Ectodermal cell (in vitro differentiated cells): ENCODE measurements at regions not wholly inside any gene's neighbourhood (a gene's known extent, or its start where the extent isn't known, plus 50 kb on each side); places are given as distances from the start of the nearest gene placed in this dataset.

Experiments
- H3K27ac ChIP-seq: 2 replicates; pipeline ENCODE4 v1.7.0; 2013; ENCODE audit warnings: mild to moderate bottlenecking, low read depth, low read length; ENCODE audit not compliant: insufficient read depth, poor library complexity, severe bottlenecking
- H3K27me3 ChIP-seq: 2 replicates; pipeline ENCODE4 v1.7.0; 2013; ENCODE audit warnings: mild to moderate bottlenecking, low read length; ENCODE audit not compliant: insufficient read depth, control insufficient read depth, poor library complexity, severe bottlenecking
- H3K36me3 ChIP-seq: one replicate; pipeline ENCODE4 v1.7.0; 2013; ENCODE audit warnings: low read length; ENCODE audit not compliant: control insufficient read depth, insufficient read depth
- H3K4me1 ChIP-seq: one replicate; pipeline ENCODE4 v1.7.0; 2013; ENCODE audit warnings: low read length; ENCODE audit not compliant: control insufficient read depth, insufficient read depth
- H3K4me3 ChIP-seq: 2 replicates; pipeline ENCODE4 v1.7.0; 2013; ENCODE audit warnings: low read depth, low read length, control low read depth; ENCODE audit not compliant: insufficient read depth
- H3K9me3 ChIP-seq: 2 replicates; pipeline ENCODE4 v1.7.0; 2013; ENCODE audit warnings: mild to moderate bottlenecking, low read length, moderate library complexity; ENCODE audit not compliant: control insufficient read depth
- WGBS, 2 experiments: methylation state at CpG; one replicate each; pipeline ENCODE4 v1.1.7; 2013; ENCODE audit warnings: missing lambda C conversion rate in 2 of 2; 5-methylcytosine and 5-hydroxymethylcytosine counted together

- no peak overlapping the region for H3K4me3 ChIP-seq
- no peak overlapping the region for H3K27ac ChIP-seq
- H3K36me3 ChIP-seq, result no peaks in the 10 kb centered on the region
- WGBS, 2 experiments, result 92 to 98% methylated on average over 2 to 4 of the region's 4 CpGs
- H3K9me3 ChIP-seq, result no peaks in the 10 kb centered on the region
- no peaks in the 10 kb centered on the region for H3K4me1 ChIP-seq
- no peaks in the 10 kb centered on the region for H3K27me3 ChIP-seq
Measured at GRCh38 chr13:66117563-66117962, 1112.6 kb downstream of the PCDH9 start.

- 93 to 94% methylated on average over 3 to 5 of the region's 5 CpGs for WGBS, 2 experiments
- Histone ChIP-seq H3K4me1 (no peaks in the 10 kb centered on the region), H3K4me3 (no peak overlapping the region), H3K27me3 (no peaks in the 10 kb centered on the region), H3K9me3 (no peaks in the 10 kb centered on the region), H3K36me3 (no peaks in the 10 kb centered on the region), H3K27ac (no peak overlapping the region)
Measured at GRCh38 chr13:66113882-66114526, 1116.1 kb downstream of the PCDH9 start.

DNA sequence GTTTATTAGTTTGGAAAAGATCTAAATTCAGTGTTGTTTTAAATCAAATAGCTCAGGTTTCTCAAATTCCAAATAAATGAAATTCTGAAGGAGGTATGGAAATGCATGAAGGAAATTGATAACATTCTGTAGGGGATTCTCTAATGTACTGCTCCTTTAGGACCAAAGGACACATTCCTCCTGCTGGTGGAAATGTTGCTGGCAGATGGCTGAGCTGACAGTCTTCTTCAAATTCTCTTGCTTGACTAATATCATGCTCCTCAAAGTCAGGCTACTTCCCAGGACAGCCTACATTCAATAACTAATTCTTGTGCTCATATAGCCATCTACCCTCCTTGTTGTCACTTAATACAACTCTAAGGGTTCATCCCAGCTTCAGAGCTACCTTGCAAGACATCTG lies 1118.5 kb downstream of the PCDH9 start:
- no peaks in the 10 kb centered on the region for H3K36me3 ChIP-seq
- no peaks in the 10 kb centered on the region for H3K4me1 ChIP-seq
- no peaks in the 10 kb centered on the region for H3K9me3 ChIP-seq
- no peaks in the 10 kb centered on the region for H3K27me3 ChIP-seq
- no peak overlapping the region for H3K27ac ChIP-seq
- H3K4me3 ChIP-seq, result no peak overlapping the region

GRCh38 chr13:66106246-66106645 lies 1123.9 kb downstream of the PCDH9 start:
- no peaks in the 10 kb centered on the region for H3K27me3 ChIP-seq
- no peaks in the 10 kb centered on the region for H3K36me3 ChIP-seq
- no peak overlapping the region for H3K4me3 ChIP-seq
- WGBS, 2 experiments, result 84 to 90% methylated on average over 1 to 2 of the region's 2 CpGs
- H3K4me1 ChIP-seq, result no peaks in the 10 kb centered on the region
- no peak overlapping the region for H3K27ac ChIP-seq
- H3K9me3 ChIP-seq, result no peaks in the 10 kb centered on the region

DNA sequence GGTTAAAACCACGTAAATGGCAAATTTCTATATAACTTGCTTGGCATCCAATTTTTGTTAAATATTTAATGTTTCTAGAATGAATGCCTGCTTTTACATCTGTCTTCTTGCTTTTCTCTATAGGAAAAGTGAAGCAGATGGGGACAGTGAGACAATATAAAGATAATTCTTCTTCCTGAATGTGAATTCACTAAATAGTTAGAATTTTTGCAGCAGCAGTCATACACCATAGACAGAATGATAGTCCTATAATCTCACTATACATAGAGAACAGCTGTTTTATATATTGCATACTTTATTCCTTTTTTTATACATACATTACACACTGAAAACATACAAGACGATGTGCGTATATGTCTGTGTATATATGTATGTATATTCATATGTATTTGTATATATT lies 1127.3 kb downstream of the PCDH9 start:
- Histone ChIP-seq H3K4me3 (no peak overlapping the region), H3K9me3 (no peaks in the 10 kb centered on the region), H3K36me3 (no peaks in the 10 kb centered on the region), H3K4me1 (no peaks in the 10 kb centered on the region), H3K27me3 (no peaks in the 10 kb centered on the region), H3K27ac (no peak overlapping the region)
- 100% methylated on average over 1 of the region's 3 CpGs for WGBS, 2 experiments

DNA sequence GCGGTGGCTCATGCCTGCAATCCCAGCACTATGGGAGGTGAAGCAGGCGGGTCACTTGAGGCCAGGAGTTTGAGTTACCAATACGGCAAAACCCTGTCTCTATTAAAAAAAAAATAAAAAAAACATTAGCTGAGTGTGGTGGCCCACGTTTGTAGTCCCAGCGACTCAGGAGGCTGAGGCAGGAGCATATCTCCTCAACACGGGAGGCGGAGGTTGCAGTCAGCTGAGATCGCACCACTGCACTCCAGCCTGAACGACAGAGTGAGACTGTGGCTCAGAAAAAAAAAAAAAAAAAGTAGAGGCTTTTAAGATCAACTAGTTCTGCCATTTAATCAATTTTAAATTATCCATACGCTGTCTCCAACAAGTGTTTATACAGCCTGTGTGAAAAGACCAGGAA lies 1130.3 kb downstream of the PCDH9 start:
- Histone ChIP-seq H3K4me1 (no peaks in the 10 kb centered on the region), H3K9me3 (no peaks in the 10 kb centered on the region), H3K36me3 (no peaks in the 10 kb centered on the region), H3K27me3 (no peaks in the 10 kb centered on the region), H3K27ac (no peak overlapping the region), H3K4me3 (no peak overlapping the region)
- WGBS, 2 experiments, result 89 to 90% methylated on average over 9 to 10 of the region's 10 CpGs

DNA sequence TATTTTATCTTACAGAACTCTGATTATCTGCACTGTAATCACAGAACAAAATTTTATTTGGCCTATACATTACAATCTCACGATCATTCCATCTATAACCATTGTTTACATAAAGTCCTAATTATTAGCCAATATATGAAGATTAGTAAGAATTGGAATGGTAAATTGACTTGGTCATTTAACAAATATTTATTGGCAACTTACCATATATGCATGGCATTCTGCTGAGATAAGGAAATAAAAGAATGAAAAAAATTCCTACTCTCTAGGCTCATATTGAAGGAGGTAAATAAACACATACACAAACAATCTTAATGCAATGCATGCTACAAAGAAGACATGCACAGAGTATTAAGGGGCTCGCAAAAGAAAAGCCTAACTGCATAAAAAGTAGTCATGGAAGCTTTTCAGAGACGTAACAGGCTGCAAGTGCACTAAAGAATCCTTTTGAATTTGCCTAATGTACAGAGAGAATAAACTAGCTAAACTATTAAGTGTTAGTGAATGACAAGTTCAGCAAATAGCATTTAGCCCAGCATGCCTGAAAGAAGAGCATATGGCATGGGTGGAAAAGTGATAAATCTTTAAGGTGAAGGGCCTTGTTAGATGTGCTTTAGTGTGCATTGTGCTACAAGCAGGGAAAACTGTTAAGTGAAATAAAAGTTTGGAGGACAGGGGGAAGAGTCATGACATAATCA lies 1131.1 kb downstream of the PCDH9 start:
- H3K4me3 ChIP-seq, result no peak overlapping the region
- H3K27ac ChIP-seq, result no peak overlapping the region
- no peaks in the 10 kb centered on the region for H3K36me3 ChIP-seq
- H3K27me3 ChIP-seq, result no peaks in the 10 kb centered on the region
- H3K9me3 ChIP-seq, result no peaks in the 10 kb centered on the region
- H3K4me1 ChIP-seq, result no peaks in the 10 kb centered on the region
- 78 to 90% methylated on average over 2 to 3 of the region's 3 CpGs for WGBS, 2 experiments

DNA sequence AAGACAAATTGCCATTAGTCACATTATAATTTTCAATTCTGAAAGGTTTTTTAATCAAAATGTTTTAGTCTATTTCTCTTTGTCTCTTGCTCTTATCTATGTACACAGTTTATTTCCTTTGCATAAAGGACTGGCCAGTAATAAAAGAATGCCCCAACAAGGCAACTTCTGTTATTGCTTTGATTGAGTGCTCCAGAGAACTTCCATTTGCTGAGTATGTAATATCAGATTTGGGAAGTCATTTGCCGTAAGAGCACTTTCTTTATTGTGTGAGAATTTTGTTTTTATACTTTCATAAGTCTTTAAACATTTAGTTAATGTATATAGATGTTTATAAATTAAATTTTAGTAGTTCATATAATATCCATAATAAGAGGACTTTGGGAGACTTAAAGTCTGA lies 1140.4 kb downstream of the PCDH9 start:
- Histone ChIP-seq H3K36me3 (no peaks in the 10 kb centered on the region), H3K4me1 (no peaks in the 10 kb centered on the region), H3K27ac (no peak overlapping the region), H3K27me3 (no peaks in the 10 kb centered on the region), H3K9me3 (no peaks in the 10 kb centered on the region), H3K4me3 (no peak overlapping the region)
- WGBS, 2 experiments, result 0% methylated on average over 1 of the region's 1 CpG; no CpG with 5 or more reads in 1 of the 2 experiments

- Histone ChIP-seq H3K36me3 (no peaks in the 10 kb centered on the region), H3K27me3 (no peaks in the 10 kb centered on the region), H3K27ac (no peak overlapping the region), H3K9me3 (no peaks in the 10 kb centered on the region), H3K4me1 (no peaks in the 10 kb centered on the region), H3K4me3 (no peak overlapping the region)
- WGBS, 2 experiments, result 90 to 95% methylated on average over 2 of the region's 2 CpGs
Measured at GRCh38 chr13:66087269-66087710, 1142.8 kb downstream of the PCDH9 start.

DNA sequence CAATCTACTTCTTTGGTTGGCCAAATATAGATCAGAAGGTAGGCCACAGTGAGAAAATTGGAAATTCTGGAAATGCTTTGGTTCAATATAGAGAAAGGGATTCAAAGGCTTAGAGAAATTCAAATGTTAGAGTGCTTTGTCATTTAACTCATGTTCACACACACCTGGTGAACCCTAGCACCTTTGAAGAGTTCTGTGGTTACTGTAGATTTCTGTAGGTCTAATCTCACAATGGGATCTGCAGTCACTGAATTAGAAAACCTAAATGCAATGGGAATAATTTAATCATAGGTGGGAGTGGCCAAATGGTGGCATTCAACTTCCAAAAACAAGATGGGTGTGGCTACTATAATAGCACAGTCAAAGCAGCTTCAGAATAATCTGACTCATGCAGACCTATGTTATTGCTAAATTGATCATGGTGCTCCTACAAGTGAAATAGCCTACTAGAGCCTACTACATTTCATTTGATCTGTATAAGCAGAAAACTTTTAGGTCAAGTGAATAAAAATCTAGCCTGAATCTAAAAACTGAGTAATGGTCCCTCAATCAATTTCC lies 1152.9 kb downstream of the PCDH9 start:
- Histone ChIP-seq H3K9me3 (no peaks in the 10 kb centered on the region), H3K36me3 (no peaks in the 10 kb centered on the region), H3K27ac (no peak overlapping the region), H3K4me3 (no peak overlapping the region), H3K27me3 (no peaks in the 10 kb centered on the region), H3K4me1 (no peaks in the 10 kb centered on the region)
